HFFc6 (cell line): ENCODE measurements at regions not wholly inside any gene's neighbourhood (a gene's known extent, or its start where the extent isn't known, plus 50 kb on each side); places are given as distances from the start of the nearest gene placed in this dataset.
"Not testable (repeated sequence)": the region's sequence is repeated elsewhere in the genome, so short reads cannot be mapped to it uniquely, and the experiment has no call there.

Experiments
- DNase-seq: peaks from one replicate; pipeline ENCODE4 v3.0.0-alpha.2; 2018
- H3K27ac Mint-ChIP-seq: 2 replicates; pipeline ENCODE4 v1.8.0; 2020; ENCODE audit warnings: mild to moderate bottlenecking, mixed read lengths
- H3K27me3 Mint-ChIP-seq: 2 replicates; pipeline ENCODE4 v1.8.0; 2021; ENCODE audit warnings: mild to moderate bottlenecking, moderate library complexity, mixed read lengths; ENCODE audit not compliant: insufficient read depth
- H3K36me3 Mint-ChIP-seq: 2 replicates; pipeline ENCODE4 v1.8.0; 2021; ENCODE audit warnings: low read depth, mixed read lengths
- H3K4me1 Mint-ChIP-seq: 2 replicates; pipeline ENCODE4 v1.8.0; 2020; ENCODE audit warnings: low read depth, mixed read lengths
- H3K4me3 Mint-ChIP-seq: 2 replicates; pipeline ENCODE4 v1.8.0; 2020; ENCODE audit warnings: mild to moderate bottlenecking, moderate library complexity, mixed read lengths
- H3K9me3 Mint-ChIP-seq: 2 replicates; pipeline ENCODE4 v1.8.0; 2020; ENCODE audit warnings: mild to moderate bottlenecking, mixed read lengths
- TF ChIP-seq, protein P1 (sequence below): fragments of 200-600 bp; sonication (generic); IDR thresholded peaks from 2 replicates; pipeline ENCODE4 v1.5.0; 2021; ENCODE audit warnings: antibody characterized with exemption, mild to moderate bottlenecking

DNA sequence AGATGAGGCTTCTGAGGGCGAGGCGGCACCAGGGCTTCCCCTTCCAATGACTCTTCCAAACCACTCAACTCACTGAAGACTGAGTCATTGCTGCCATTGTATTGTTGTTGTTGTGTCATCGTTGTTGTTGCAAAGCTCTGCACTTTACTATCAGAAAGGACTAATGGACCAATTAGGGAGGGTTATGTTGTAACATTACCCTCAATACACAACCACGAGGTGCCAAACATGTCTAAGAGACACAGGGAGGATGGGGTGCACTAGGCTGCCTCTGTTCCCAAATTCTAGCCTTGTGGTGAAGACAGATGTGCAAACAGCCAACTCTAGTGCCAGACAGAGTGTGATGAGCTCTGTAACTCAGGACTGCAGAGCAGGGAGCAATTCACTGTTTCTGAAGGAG, 1075.2 kb downstream of the UQCRFS1 start:
- H3K27me3 Mint-ChIP-seq = no peaks in the 10 kb centered on the region
- peaks cover 67% of the 10 kb centered on the region for H3K9me3 Mint-ChIP-seq
- no peaks in the 10 kb centered on the region for H3K4me1 Mint-ChIP-seq
- no peaks in the 10 kb centered on the region; the same call in 1 of the 2 replicates for H3K36me3 Mint-ChIP-seq
- H3K4me3 Mint-ChIP-seq = no peak overlapping the region
- no peak for DNase-seq
- TF ChIP-seq, protein P1, sequence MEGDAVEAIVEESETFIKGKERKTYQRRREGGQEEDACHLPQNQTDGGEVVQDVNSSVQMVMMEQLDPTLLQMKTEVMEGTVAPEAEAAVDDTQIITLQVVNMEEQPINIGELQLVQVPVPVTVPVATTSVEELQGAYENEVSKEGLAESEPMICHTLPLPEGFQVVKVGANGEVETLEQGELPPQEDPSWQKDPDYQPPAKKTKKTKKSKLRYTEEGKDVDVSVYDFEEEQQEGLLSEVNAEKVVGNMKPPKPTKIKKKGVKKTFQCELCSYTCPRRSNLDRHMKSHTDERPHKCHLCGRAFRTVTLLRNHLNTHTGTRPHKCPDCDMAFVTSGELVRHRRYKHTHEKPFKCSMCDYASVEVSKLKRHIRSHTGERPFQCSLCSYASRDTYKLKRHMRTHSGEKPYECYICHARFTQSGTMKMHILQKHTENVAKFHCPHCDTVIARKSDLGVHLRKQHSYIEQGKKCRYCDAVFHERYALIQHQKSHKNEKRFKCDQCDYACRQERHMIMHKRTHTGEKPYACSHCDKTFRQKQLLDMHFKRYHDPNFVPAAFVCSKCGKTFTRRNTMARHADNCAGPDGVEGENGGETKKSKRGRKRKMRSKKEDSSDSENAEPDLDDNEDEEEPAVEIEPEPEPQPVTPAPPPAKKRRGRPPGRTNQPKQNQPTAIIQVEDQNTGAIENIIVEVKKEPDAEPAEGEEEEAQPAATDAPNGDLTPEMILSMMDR = no peak
- no peak overlapping the region for H3K27ac Mint-ChIP-seq

DNA sequence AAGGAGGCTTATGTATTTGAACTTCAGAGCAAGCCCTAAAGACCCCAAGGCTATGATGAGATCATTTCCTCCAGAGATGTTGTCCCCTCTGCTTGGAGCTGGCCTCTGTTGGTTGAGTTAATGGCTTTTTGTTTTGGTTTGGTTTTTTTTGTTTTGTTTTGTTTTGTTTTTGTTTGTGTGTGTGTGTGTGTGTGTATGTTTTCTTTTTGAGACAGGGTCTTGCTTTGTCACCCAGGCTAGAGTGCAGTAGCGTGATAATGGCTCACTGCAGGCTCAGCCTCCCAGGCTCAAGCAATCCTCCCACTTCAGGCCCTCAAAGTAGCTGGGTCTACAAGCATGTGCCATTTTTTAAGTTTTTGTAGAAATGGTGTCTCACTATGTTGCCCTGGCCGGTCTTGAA, 1076.2 kb downstream of the UQCRFS1 start:
- Mint-ChIP-seq H3K4me1 (no peaks in the 10 kb centered on the region), H3K9me3 (peaks cover 61% of the 10 kb centered on the region), H3K4me3 (no peak overlapping the region), H3K27ac (no peak overlapping the region), H3K36me3 (no peaks in the 10 kb centered on the region; the same call in 1 of the 2 replicates), H3K27me3 (no peaks in the 10 kb centered on the region)
- no peak for DNase-seq
- TF ChIP-seq, protein P1 = no peak

DNA sequence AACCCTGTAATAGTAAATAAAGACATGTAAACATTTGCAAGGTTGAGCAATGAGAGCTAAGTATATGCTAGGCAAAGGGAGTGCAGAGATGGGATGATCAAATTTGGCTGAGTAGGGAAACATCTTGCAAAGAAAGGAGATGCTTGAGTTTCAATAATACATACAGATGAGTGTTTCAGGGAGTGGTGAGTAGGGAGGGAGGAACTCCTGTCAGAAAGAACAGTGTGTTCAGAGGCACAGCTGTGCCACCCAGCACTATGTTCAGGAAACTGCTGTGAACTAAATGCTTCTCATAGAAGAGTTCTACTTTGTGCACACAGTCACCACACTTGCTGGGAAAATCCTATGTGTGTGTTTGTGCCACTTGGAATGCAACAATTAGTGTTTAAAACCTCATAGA, 1077.1 kb downstream of the UQCRFS1 start:
- H3K36me3 Mint-ChIP-seq = no peaks in the 10 kb centered on the region
- no peaks in the 10 kb centered on the region for H3K4me1 Mint-ChIP-seq
- no peak for DNase-seq
- peaks cover 1% of the 10 kb centered on the region; the same call in 1 of the 2 replicates for H3K27me3 Mint-ChIP-seq
- H3K27ac Mint-ChIP-seq = no peak overlapping the region
- TF ChIP-seq, protein P1 = no peak
- no peak overlapping the region for H3K4me3 Mint-ChIP-seq
- H3K9me3 Mint-ChIP-seq = peaks cover 56% of the 10 kb centered on the region

DNA sequence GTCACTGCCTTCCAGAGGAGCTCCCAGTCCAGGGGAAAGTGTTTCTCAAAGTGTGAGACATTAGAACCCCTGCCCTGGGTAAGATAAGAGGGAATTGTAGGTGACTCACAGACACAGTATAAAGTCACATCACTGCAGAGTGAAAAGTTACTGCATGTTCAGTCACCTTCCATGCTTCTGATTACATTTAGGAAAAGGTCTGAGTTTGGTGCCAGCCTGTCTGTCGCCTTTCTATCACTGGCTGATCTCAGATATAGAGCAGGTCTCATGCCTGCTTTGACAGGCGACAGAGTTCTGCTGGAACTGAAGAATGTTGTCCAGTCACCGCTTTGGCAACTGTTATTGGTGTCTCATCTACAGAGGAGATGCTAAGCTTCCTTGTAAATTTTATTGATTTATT, 1078.6 kb downstream of the UQCRFS1 start:
- H3K4me3 Mint-ChIP-seq = no peak overlapping the region
- TF ChIP-seq, protein P1 = no peak

DNA sequence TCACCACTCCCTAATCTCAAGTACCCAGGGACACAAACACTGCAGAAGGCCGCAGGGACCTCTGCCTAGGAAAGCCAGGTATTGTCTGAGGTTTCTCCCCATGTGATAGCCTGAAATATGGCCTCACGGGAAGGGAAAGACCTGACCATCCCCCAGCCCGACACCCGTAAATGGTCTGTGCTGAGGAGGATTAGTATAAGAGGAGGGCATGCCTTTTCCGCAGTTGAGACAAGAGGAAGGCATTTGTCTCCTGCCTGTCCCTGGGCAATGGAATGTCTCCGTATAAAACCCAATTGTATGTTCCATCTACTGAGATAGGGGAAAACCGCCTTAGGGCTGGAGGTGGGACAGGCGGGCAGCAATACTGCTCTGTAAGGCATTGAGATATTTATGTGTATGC, 1082.1 kb downstream of the UQCRFS1 start:
- H3K4me3 Mint-ChIP-seq, H3K27me3 Mint-ChIP-seq, H3K36me3 Mint-ChIP-seq, H3K27ac Mint-ChIP-seq, H3K4me1 Mint-ChIP-seq, DNase-seq: not testable (repeated sequence)
- peaks cover 50% of the 10 kb centered on the region for H3K9me3 Mint-ChIP-seq

More for the DNA sequence above, 1078.6 kb downstream of the UQCRFS1 start:
- Mint-ChIP-seq H3K27me3 (peaks cover 1% of the 10 kb centered on the region; the same call in 1 of the 2 replicates), H3K9me3 (peaks cover 54% of the 10 kb centered on the region), H3K4me1 (no peaks in the 10 kb centered on the region), H3K36me3 (no peaks in the 10 kb centered on the region), H3K27ac (no peak overlapping the region)
- DNase-seq = no peak

DNA sequence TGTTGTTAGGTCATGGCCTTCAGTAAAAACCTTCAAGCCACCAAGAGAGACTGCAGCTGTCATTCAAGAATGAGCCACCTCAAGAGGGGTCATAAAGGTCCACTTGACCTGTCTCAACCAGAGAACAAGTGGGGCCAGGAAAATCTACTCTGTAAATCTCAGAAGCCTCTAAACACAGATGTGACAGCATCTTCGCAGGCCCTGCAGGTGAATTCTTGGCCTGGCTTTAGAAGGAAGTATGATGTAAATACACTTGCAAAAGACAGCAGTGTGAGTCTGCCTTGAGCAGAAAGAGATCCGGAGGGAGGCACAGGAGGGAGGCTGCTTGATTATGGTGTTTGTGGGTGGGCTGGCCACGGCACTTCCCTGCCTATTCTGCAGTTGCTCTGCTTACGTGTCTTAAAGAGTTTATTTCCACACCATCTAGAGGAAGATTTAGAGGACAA, 1082.9 kb downstream of the UQCRFS1 start:
- Mint-ChIP-seq H3K4me3 (no peak overlapping the region), H3K36me3 (no peaks in the 10 kb centered on the region; the same call in 1 of the 2 replicates), H3K27ac (no peak overlapping the region), H3K27me3 (peaks cover 1% of the 10 kb centered on the region; the same call in 1 of the 2 replicates), H3K9me3 (peaks cover 46% of the 10 kb centered on the region), H3K4me1 (no peaks in the 10 kb centered on the region)
- TF ChIP-seq, protein P1 = no peak
- DNase-seq = no peak
